ENCODE measurements at regions not wholly inside any gene's neighbourhood (a gene's known extent, or its start where the extent isn't known, plus 50 kb on each side); places are given as distances from the start of the nearest gene placed in this dataset.
"Not testable (repeated sequence)": the region's sequence is repeated elsewhere in the genome, so short reads cannot be mapped to it uniquely, and the experiment has no call there.

DNA sequence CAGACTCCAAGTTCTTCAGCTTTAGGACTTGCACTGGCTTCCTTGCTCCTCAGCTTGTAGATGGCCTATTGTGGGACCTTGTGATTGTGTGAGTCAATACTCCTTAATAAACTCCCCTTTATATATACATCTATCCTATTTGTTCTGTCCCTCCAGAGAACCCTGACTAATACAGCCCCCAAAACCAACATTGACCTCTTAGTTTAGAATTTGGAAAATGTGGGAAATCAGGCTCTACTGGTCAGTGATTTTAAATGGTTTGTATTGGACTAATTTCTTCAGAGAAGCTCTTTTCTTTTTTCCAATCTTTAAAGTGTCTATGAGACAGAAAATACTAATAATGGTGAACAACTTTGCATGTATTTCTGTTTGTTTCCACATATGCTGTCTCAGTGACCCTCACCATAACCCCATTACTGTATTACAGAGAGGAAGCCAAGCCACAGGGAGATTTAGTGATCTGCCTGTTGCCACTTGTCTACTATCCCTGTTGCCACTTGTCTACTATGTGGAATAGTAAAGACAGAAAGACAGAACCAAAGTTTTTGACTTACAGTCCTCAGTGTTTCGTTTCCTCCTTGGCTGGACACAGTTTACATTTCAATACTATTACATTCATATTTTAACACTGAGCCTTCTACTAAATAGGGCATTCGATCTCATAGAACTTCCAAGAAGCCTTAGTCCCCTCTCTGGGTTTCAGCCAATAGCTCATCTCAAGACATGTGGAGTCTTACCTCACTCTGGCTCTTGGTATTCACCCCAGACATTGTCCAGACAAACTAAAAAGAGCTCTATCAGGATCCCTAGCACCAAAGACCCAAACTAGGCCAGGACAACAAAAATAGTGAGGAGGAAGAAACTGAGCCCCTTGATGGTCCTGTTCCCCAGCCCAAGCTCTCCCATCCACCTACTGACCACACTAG lies 121.0 kb downstream of the AKR1D1 start:
- peaks cover 4% of the 10 kb centered on the region for H3K36me3 Mint-ChIP-seq (ENCODE audit: insufficient read depth)
- H3K27ac Mint-ChIP-seq = no peak overlapping the region
- H3K27me3 Mint-ChIP-seq = peaks cover 11 to 19% of the 10 kb centered on the region in 2 donors
- no peaks in the 10 kb centered on the region for H3K9me3 Mint-ChIP-seq
- H3K4me3 Mint-ChIP-seq = no peak overlapping the region
- ATAC-seq (replicated peaks) (no peak), DNase-seq (no peak)
- H3K4me1 Mint-ChIP-seq (ENCODE audit: low read depth in 2 of 2) = no peaks in the 10 kb centered on the region

DNA sequence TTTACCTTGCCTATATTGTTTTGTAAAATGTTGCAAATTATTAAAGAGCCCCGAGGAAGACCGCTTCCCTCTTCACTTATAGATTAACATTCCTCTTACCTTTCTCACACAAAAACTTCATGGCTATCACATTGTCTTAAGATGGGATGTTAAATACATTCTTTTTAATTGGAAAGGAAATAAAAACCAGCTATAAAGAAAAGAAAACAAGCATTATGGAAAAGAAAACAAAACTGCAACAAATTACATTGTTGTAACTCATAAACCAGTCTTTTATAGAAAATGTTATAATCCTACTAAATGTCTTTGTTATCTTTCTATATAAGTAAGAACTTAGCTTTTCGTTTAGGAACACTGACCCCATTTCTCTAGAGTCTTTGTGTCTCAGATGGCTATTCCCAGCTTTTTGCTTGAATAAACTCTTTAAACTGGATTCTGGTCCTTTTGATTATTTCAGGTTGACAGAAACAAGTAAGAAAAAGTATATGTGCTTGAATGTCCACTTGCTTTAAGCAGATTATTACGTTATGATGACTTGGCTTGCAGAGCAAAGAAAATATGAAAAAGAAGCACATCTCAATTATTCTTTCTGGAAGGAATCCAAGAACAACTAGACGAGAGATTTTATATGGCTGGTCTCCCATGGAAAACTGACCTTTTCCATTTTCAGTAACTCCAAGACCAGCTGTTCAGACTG lies 128.2 kb downstream of the AKR1D1 start:
- H3K27ac Mint-ChIP-seq = no peak overlapping the region
- peaks cover 14 to 24% of the 10 kb centered on the region in 2 donors for H3K27me3 Mint-ChIP-seq
- no peak overlapping the region for H3K4me3 Mint-ChIP-seq
- DNase-seq = no peak
- H3K9me3 Mint-ChIP-seq = no peaks in the 10 kb centered on the region
- no peaks in the 10 kb centered on the region for H3K4me1 Mint-ChIP-seq (ENCODE audit: low read depth in 2 of 2)
- no peak for ATAC-seq (replicated peaks)
- H3K36me3 Mint-ChIP-seq (ENCODE audit: insufficient read depth) = peaks cover 4% of the 10 kb centered on the region

DNA sequence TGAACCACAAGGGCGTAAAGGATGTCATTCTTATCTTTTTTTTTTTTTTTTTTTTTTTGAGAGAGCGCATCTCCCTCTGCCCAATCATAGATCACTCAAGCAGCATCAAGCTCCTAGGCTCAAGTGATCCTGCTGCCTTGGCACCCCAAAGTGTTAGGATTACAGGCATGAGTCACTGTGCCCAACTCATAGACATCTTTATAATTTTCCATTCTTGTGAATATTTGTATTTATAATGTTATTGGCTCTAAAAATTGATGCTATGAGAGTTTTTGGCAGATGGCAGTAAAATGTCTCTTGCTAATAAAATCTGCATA lies 128.7 kb downstream of the AKR1D1 start:
- H3K36me3 Mint-ChIP-seq (ENCODE audit: insufficient read depth) = peaks cover 4% of the 10 kb centered on the region
- DNase-seq = no peak
- ATAC-seq (replicated peaks) = no peak
- no peak overlapping the region for H3K27ac Mint-ChIP-seq
- peaks cover 14 to 29% of the 10 kb centered on the region in 2 donors for H3K27me3 Mint-ChIP-seq
- H3K9me3 Mint-ChIP-seq = no peaks in the 10 kb centered on the region
- no peak overlapping the region for H3K4me3 Mint-ChIP-seq
- H3K4me1 Mint-ChIP-seq (ENCODE audit: low read depth in 2 of 2) = no peaks in the 10 kb centered on the region

DNA sequence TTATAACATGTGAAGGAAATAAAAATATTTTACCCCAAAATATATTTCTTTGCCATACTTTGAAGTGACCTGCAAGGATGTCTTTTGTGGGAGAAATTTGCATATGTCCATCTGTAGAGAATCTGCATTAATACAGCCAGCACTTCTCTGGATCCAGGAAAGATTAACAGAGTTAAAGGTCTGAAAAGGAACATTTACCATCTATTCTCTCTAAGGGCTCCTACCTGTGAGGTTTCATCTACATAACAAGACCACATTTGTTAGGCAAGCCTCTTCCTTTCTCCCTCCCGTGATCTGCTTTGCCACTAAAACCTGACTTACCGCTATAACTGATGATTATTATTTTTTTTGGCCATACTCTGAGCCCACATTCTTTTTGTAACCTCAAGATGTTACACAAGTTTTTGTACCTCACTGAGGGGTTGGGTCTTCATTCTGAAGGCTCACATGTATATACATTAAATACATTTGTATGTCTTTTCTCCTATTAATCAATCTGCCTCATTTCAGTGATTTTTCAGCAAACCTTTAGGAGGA lies 129.4 kb downstream of the AKR1D1 start:
- DNase-seq = no peak
- peaks cover 8 to 23% of the 10 kb centered on the region in 2 donors for H3K27me3 Mint-ChIP-seq
- no peaks in the 10 kb centered on the region for H3K4me1 Mint-ChIP-seq (ENCODE audit: low read depth in 2 of 2)
- H3K27ac Mint-ChIP-seq = no peak overlapping the region
- peaks cover 2% of the 10 kb centered on the region for H3K36me3 Mint-ChIP-seq (ENCODE audit: insufficient read depth)
- no peak for ATAC-seq (replicated peaks)
- H3K9me3 Mint-ChIP-seq = no peaks in the 10 kb centered on the region
- no peak overlapping the region for H3K4me3 Mint-ChIP-seq

DNA sequence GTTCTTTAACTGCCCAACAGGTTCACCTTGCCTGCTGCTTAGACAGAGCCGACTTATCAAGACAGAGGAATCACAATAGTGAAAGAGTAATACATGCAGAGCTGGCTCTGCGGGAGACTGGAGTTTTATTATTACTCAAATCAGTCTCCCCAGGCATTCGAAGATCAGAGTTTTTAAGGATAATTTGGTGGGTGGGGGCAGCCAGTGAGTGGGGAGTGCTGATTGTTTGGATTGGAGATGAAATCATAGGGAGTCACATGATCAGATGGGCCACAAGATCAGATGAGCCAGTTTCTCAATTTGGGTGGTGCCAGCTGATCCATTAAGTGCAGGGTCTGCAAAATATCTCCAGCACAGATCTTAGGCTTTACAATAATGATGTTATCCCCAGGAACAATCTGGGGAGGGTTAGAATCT lies 131.3 kb downstream of the AKR1D1 start:
- H3K36me3 Mint-ChIP-seq (ENCODE audit: insufficient read depth) = no peaks in the 10 kb centered on the region
- H3K4me1 Mint-ChIP-seq (ENCODE audit: low read depth in 2 of 2) = no peaks in the 10 kb centered on the region
- ATAC-seq (replicated peaks) (no peak), DNase-seq (no peak)
- peaks cover 7 to 24% of the 10 kb centered on the region in 2 donors for H3K27me3 Mint-ChIP-seq
- H3K4me3 Mint-ChIP-seq = no peak overlapping the region
- no peaks in the 10 kb centered on the region for H3K9me3 Mint-ChIP-seq
- no peak overlapping the region for H3K27ac Mint-ChIP-seq

DNA sequence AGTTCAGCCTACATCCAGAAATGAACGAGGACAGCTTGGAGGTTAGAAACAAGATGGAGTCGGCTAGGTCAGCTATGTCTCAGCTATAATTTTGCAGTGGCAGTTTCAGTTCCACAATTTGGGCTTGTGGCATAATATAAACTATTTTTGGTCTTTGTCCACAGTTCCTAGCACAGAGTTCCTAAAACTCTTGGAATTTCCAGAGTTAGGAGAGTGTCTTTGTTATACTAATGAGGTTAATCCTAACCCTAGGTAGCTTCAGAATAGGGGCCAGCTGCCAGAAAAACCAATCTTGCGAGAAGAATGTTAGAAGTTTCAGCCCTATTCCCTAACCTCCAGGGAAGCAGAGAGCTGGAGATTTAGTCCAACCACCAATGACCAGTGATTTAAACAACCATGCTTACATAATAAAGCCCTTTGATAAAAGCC lies 131.9 kb downstream of the AKR1D1 start:
- DNase-seq = no peak
- Mint-ChIP-seq H3K36me3 (ENCODE audit: insufficient read depth) (no peaks in the 10 kb centered on the region), H3K4me3 (no peak overlapping the region), H3K9me3 (no peaks in the 10 kb centered on the region), H3K4me1 (ENCODE audit: low read depth in 2 of 2) (no peaks in the 10 kb centered on the region), H3K27me3 (peaks cover 7 to 25% of the 10 kb centered on the region in 2 donors), H3K27ac (no peak overlapping the region)
- no peak for ATAC-seq (replicated peaks)

DNA sequence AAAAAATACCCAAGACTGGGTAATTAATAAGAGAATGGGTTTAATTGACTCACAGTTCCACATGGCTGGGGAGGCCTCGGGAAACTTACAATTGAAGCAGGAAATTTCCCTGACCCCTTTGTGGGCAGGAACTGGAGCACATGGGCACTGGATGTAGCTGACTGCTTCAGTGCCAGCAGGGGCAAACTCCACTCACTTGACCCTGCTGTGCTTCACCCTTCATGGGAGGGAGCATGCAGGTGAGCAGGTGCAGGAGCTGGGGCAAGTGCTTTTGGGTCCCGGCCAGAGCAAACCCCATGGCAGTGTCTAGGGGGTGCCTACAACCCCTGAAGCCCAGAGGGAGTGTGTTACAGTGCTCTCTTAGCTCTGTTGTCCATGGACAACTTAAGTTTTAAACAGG lies 132.6 kb downstream of the AKR1D1 start:
- H3K9me3 Mint-ChIP-seq = no peaks in the 10 kb centered on the region
- H3K27me3 Mint-ChIP-seq = peaks cover 7 to 25% of the 10 kb centered on the region in 2 donors
- no peak for ATAC-seq (replicated peaks)
- H3K4me3 Mint-ChIP-seq = no peak overlapping the region
- no peak for DNase-seq
- no peaks in the 10 kb centered on the region for H3K36me3 Mint-ChIP-seq (ENCODE audit: insufficient read depth)
- no peaks in the 10 kb centered on the region for H3K4me1 Mint-ChIP-seq (ENCODE audit: low read depth in 2 of 2)
- H3K27ac Mint-ChIP-seq = no peak overlapping the region

DNA sequence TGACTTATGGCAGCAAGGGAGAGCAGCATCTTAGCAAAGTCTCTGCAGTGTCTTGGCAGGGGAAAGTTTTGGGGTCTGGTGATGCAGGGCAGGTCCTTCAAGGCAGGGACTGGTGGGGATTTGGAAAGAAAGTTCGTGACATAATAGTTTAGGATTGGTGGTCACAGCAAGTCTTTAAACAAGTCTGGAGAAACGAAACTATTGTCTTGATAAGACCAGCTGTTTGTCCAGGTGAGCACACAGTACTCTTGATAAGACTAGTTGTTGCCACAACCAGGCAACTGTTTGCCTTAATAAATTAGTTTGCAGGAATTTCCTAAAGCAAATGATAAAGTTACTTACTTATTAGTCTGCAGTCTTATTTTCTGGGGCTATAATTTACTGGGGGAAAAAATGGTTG lies 136.1 kb downstream of the AKR1D1 start:
- no peak overlapping the region for H3K4me3 Mint-ChIP-seq
- H3K36me3 Mint-ChIP-seq (ENCODE audit: insufficient read depth) = no peaks in the 10 kb centered on the region
- peaks cover 5 to 30% of the 10 kb centered on the region in 2 donors for H3K27me3 Mint-ChIP-seq
- no peak for DNase-seq
- H3K4me1 Mint-ChIP-seq (ENCODE audit: low read depth in 2 of 2) = no peaks in the 10 kb centered on the region
- no peak for ATAC-seq (replicated peaks)
- H3K27ac Mint-ChIP-seq = no peak overlapping the region
- H3K9me3 Mint-ChIP-seq = no peaks in the 10 kb centered on the region

DNA sequence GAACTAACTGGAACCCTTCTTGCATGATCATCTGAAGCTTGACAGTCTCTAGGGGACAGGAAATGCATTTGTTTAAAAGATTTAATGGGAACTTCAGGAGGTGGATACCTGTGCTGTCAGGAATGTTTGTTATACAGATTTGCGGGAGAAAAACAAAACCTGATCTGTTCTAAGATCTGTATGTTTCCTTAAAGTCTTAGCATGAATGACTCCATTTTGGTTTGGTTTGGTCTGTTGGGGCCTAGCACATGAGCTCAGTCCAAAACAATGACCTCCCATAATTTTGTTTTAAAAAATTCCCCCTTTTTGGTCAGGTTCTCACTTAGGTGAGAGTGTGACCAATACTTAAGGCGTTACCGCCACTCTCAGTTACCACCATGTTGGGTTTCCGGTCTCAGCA lies 138.7 kb downstream of the AKR1D1 start:
- Mint-ChIP-seq H3K4me3 (no peak overlapping the region), H3K27ac (no peak overlapping the region), H3K27me3 (peaks cover 0 to 14% of the 10 kb centered on the region in 2 donors), H3K4me1 (ENCODE audit: low read depth in 2 of 2) (no peaks in the 10 kb centered on the region), H3K9me3 (no peaks in the 10 kb centered on the region), H3K36me3 (ENCODE audit: insufficient read depth) (no peaks in the 10 kb centered on the region)
- DNase-seq (no peak), ATAC-seq (replicated peaks) (no peak)

DNA sequence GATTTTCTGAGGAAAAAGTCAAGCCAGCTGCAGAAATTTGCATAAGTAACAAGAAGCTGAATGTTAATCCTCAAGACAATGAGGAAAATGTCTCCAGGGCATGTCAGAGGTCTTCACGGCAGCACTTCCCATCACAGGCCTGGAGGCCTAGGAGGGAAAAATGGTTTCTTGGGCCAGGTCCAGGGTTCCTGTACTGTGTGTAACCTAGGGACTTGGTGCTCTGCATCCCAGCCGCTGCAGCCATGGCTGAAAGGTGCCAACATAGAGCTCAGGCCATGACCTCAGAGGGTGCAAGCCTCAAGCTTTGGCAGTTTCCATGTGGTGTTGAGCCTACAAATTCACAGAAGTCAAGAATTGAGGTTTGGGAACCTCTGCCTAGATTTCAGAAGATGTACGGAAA lies 144.1 kb downstream of the AKR1D1 start:
- ATAC-seq (replicated peaks); H3K36me3 Mint-ChIP-seq (ENCODE audit: insufficient read depth); DNase-seq; H3K4me1 Mint-ChIP-seq (ENCODE audit: low read depth in 2 of 2); H3K9me3 Mint-ChIP-seq; H3K27ac Mint-ChIP-seq; H3K4me3 Mint-ChIP-seq: not testable (repeated sequence)
- peaks cover 0 to 11% of the 10 kb centered on the region in 2 donors for H3K27me3 Mint-ChIP-seq

DNA sequence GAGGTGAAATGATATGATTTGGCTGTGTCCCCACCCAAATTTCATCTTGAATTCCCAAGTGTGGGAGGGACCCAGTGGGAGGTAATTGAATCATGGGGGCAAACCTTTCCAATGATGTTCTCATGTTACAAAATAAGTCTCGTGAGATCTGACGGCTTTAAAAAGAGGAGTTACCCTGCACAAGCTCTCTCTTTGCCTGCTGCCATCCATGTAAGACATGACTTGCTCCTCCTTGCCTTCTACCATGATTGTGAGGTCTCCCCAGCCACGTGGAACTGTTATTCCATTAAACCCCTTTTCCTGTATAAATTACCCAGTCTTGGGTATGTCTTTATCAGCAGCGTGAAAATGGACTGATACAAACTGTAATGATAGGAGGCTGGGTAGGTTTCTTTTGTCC lies 145.1 kb downstream of the AKR1D1 start:
- not testable (repeated sequence) for ATAC-seq (replicated peaks); H3K9me3 Mint-ChIP-seq; H3K36me3 Mint-ChIP-seq (ENCODE audit: insufficient read depth); H3K4me1 Mint-ChIP-seq (ENCODE audit: low read depth in 2 of 2); H3K27ac Mint-ChIP-seq; DNase-seq; H3K4me3 Mint-ChIP-seq
- H3K27me3 Mint-ChIP-seq = peaks cover 0 to 11% of the 10 kb centered on the region in 2 donors

DNA sequence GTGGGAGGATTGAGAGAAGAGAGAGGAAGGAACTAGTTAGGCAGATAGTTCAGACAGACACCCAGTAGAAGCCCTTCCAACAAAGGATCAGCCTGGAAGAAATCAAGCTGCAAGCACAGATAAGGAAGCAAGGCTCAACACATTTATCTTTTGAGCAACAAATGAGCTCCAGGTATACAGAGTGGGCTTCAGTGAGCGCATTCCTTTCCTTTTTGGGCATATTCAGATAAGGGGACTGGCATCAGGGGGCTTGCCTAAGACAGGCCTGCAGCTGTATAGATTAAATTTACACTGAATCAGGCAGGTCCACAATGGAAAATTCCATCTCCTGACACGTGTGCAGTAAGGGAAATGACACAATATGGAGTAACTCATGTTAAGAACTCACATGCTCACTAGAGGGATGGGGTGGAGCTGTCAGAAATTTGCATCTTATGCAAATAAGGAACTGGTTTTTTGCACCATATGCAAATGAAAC lies 147.2 kb downstream of the AKR1D1 start:
- Mint-ChIP-seq H3K27ac (no peak overlapping the region), H3K4me3 (no peak overlapping the region), H3K36me3 (ENCODE audit: insufficient read depth) (no peaks in the 10 kb centered on the region), H3K27me3 (peaks cover 0 to 11% of the 10 kb centered on the region in 2 donors), H3K4me1 (ENCODE audit: low read depth in 2 of 2) (no peaks in the 10 kb centered on the region), H3K9me3 (peaks cover 0 to 8% of the 10 kb centered on the region in 2 donors)
- ATAC-seq (replicated peaks) (no peak), DNase-seq (no peak)

DNA sequence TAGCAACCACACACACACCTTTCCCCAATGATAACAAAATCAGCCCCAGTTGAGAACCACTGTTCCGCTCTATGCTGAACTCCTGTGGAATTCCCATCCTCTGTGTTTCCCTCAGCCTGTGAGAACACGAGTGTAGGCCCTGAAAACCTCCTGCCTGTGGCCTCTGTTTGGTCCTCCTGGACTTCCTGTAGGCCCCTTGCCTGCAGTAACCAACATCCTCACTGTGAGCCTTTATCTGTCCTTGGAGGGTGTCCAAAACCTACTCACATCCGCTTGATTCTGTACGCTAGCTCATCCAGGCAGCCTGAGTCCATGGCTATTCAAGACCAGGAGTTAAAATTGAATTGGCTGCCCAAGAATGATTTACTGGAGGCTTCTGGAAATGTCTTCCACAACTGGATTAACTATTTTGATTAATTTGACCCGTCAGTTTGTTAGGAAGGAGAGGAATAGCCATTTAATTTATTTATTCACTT lies 149.8 kb downstream of the AKR1D1 start:
- DNase-seq = no peak
- Mint-ChIP-seq H3K9me3 (no peaks in the 10 kb centered on the region), H3K4me3 (no peak overlapping the region), H3K27me3 (peaks cover 0 to 20% of the 10 kb centered on the region in 2 donors), H3K36me3 (ENCODE audit: insufficient read depth) (no peaks in the 10 kb centered on the region), H3K4me1 (ENCODE audit: low read depth in 2 of 2) (no peaks in the 10 kb centered on the region), H3K27ac (no peak overlapping the region)
- no peak for ATAC-seq (replicated peaks)

All from effector memory CD8-positive, alpha-beta T cell (primary cell).